CD4-positive, alpha-beta memory T cell (primary cell): ENCODE measurements at regions not wholly inside any gene's neighbourhood (a gene's known extent, or its start where the extent isn't known, plus 50 kb on each side); places are given as distances from the start of the nearest gene placed in this dataset.
"Not testable (repeated sequence)": the region's sequence is repeated elsewhere in the genome, so short reads cannot be mapped to it uniquely, and the experiment has no call there.

Experiments used
- CTCF ChIA-PET: fragments of 350-600 bp; sonication (Branson Sonifier 250); formaldehyde crosslinking; loops from one replicate; lab custom pipeline; 2021; ENCODE audit warnings: inconsistent platforms; ENCODE audit not compliant: partially characterized antibody; lab: Charles Lee
- POLR2A ChIA-PET: fragments of 350-600 bp; sonication (Branson Sonifier 250); formaldehyde crosslinking; loops from one replicate; lab custom pipeline; 2021; ENCODE audit not compliant: partially characterized antibody; lab: Charles Lee
- DNase-seq, 5 donors: peaks; one replicate each; pipeline versions ENCODE4 v3.0.0 to v3.0.0-alpha.2; 2020 to 2022; ENCODE audit warnings: mixed read lengths in 1 of 5
- H3K27ac ChIP-seq: one replicate; pipeline ENCODE4 v1.7.0; 2013; ENCODE audit warnings: low read depth, low read length
- H3K27me3 ChIP-seq: 2 replicates; pipeline ENCODE4 v1.7.0; 2013; ENCODE audit warnings: mild to moderate bottlenecking, low read length, moderate library complexity; ENCODE audit not compliant: insufficient read depth
- H3K36me3 ChIP-seq: 2 replicates; pipeline ENCODE4 v1.7.0; 2013; ENCODE audit warnings: mild to moderate bottlenecking, low read length, moderate library complexity; ENCODE audit not compliant: insufficient read depth
- H3K4me1 ChIP-seq: 2 replicates; pipeline ENCODE4 v1.7.0; 2013; ENCODE audit warnings: mild to moderate bottlenecking, low read length, moderate library complexity; ENCODE audit not compliant: insufficient read depth
- H3K4me3 ChIP-seq, 2 donors: one replicate each; pipeline ENCODE4 v1.7.0; 2013; ENCODE audit warnings: low read length in 2 of 2, mild to moderate bottlenecking in 1 of 2
- H3K9me3 ChIP-seq, 2 donors: one replicate each; pipeline ENCODE4 v1.7.0; 2013; ENCODE audit warnings: low read length in 2 of 2, control low read depth in 1 of 2; ENCODE audit not compliant: control insufficient read depth in 1 of 2
- H3K27ac Mint-ChIP-seq, 7 donors: one replicate each; pipeline ENCODE4 v1.8.0; 2020 to 2021; ENCODE audit warnings: mixed read lengths in 7 of 7, mild to moderate bottlenecking in 6 of 7, inconsistent platforms in 3 of 7, moderate library complexity in 3 of 7
- H3K27me3 Mint-ChIP-seq, 2 donors: one replicate each; pipeline ENCODE4 v1.8.0; 2020 to 2021; ENCODE audit warnings: mixed read lengths in 2 of 2
- H3K36me3 Mint-ChIP-seq, 2 donors: one replicate each; pipeline ENCODE4 v1.8.0; 2020 to 2021; ENCODE audit warnings: mixed read lengths in 2 of 2, inconsistent platforms in 1 of 2, mild to moderate bottlenecking in 1 of 2
- H3K4me1 Mint-ChIP-seq, 4 donors: one replicate each; pipeline ENCODE4 v1.8.0; 2020 to 2021; ENCODE audit warnings: mixed read lengths in 4 of 4, mild to moderate bottlenecking in 1 of 4
- H3K4me3 Mint-ChIP-seq, 8 donors: one replicate each; pipeline ENCODE4 v1.8.0; 2020 to 2021; ENCODE audit warnings: mixed read lengths in 8 of 8, mild to moderate bottlenecking in 7 of 8, moderate library complexity in 6 of 8, inconsistent platforms in 3 of 8
- H3K9me3 Mint-ChIP-seq, 8 donors: one replicate each; pipeline ENCODE4 v1.8.0; 2020 to 2021; ENCODE audit warnings: mixed read lengths in 8 of 8, mild to moderate bottlenecking in 5 of 8, inconsistent platforms in 3 of 8, moderate library complexity in 1 of 8
- intact Hi-C: fragments of 100-400 bp; cut with micrococcal nuclease; formaldehyde crosslinking; loops from one replicate; pipeline ENCODE4 v1.15.1; 2023

DNA sequence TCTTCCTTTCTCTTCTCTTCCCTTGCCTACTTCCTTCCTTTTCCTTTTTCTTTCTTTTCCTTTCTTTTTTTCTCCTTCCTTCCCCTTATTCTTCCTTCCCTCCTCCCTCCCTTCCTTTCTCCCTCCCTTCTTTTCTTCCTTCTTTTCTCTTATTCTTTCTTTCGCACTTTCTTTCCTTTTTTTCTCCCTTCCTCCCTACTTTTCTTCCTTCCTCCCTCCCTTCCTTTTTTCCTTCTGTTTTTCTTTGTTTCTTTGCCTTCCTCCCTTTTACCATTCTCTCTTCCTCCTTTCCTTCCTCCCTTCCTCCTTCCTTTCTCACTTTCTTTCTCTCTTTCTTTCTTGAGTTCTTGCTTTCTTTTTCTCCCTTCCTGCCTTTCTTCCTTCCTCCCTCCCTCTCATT lies 416.5 kb downstream of the ANKRD30B start:
- H3K9me3 ChIP-seq, H3K36me3 Mint-ChIP-seq, H3K27ac Mint-ChIP-seq, H3K4me1 Mint-ChIP-seq, POLR2A ChIA-PET, CTCF ChIA-PET, H3K9me3 Mint-ChIP-seq, H3K27me3 Mint-ChIP-seq, H3K4me3 ChIP-seq, H3K27me3 ChIP-seq, intact Hi-C loops, H3K4me1 ChIP-seq, H3K36me3 ChIP-seq, DNase-seq, H3K27ac ChIP-seq: not testable (repeated sequence)
- peak overlapping the region in 1 of 8 donors; percentile 28 for H3K4me3 Mint-ChIP-seq

DNA sequence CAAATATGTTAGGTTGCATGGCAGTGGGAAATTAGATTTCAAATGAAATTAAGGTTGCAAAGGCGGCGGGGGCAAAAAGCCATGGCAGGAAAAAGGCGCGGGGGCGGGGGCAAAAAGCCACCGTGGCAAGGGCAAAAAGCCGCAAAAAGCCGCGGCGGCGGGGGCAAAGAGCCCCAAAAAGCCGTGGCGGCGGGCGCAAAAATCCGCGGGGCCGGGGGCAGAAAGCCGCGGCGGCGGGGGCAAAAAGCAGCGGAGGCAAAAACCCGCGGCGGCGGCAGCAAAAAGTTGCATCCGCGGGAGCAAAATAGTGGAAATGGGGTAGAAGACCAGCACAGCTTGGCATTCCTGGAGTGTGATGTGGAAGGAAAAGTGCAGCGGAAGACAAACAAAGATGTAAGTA lies 417.1 kb downstream of the ANKRD30B start:
- Mint-ChIP-seq H3K4me3 (no peak overlapping the region), H3K4me1 (no peaks in the 10 kb centered on the region), H3K27me3 (peaks cover 0 to 2% of the 10 kb centered on the region in 2 donors), H3K36me3 (no peaks in the 10 kb centered on the region), H3K27ac (no peak overlapping the region), H3K9me3 (peaks cover 0 to 7% (median 2%) of the 10 kb centered on the region in 8 donors)
- no peaks in the 10 kb centered on the region for H3K4me1 ChIP-seq
- CTCF ChIA-PET: no interaction called here
- no peaks in the 10 kb centered on the region for H3K27me3 ChIP-seq
- H3K9me3 ChIP-seq: no peaks in the 10 kb centered on the region
- H3K4me3 ChIP-seq: no peak overlapping the region
- H3K36me3 ChIP-seq: no peaks in the 10 kb centered on the region
- DNase-seq: no peak
- POLR2A ChIA-PET: no interaction called here
- intact Hi-C loops: no loop called here
- no peak overlapping the region for H3K27ac ChIP-seq

DNA sequence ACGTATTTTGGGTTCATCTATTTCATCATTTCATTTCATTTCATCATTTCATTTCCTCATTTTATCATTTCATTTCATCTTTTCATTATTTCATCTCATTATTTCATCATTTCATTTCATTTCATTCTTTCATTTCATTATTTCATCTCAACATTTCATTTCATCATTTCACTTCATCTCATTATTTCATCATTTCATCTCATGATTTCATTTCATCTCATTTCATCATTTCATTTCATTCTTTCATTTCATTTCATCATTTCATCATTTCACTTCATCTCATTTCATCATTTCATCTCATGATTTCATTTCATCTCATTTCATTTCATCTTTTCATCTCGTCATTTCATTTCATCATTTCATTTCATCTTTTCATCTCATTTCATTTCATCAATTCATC lies 445.1 kb downstream of the ANKRD30B start:
- H3K27me3 ChIP-seq, H3K4me1 Mint-ChIP-seq, H3K36me3 Mint-ChIP-seq, POLR2A ChIA-PET, H3K4me3 ChIP-seq, intact Hi-C loops, DNase-seq, CTCF ChIA-PET, H3K9me3 ChIP-seq, H3K36me3 ChIP-seq, H3K27ac Mint-ChIP-seq, H3K27ac ChIP-seq, H3K4me3 Mint-ChIP-seq, H3K4me1 ChIP-seq, H3K27me3 Mint-ChIP-seq: not testable (repeated sequence)
- peaks cover 0 to 21% (median 7%) of the 10 kb centered on the region in 8 donors for H3K9me3 Mint-ChIP-seq

DNA sequence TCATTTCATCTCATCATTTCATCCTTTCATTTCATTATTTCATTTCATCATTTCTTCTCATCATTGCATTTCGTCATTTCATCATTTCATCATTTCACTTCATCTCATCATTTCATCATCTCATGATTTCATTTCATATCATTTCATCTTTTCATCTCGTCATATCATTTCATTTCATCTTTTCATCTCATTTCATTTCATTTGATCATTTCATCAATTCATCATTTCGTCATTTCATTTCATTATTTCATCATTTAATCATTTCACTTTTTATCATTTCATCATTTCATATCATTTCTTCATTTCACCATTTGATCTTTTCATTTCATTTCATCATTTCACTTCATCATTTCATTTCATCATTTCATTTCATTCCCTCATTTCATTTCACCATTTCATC lies 445.8 kb downstream of the ANKRD30B start:
- H3K4me3 Mint-ChIP-seq, H3K27ac Mint-ChIP-seq, H3K4me1 Mint-ChIP-seq, CTCF ChIA-PET, H3K36me3 ChIP-seq, H3K36me3 Mint-ChIP-seq, H3K4me1 ChIP-seq, H3K27ac ChIP-seq, DNase-seq, intact Hi-C loops, H3K9me3 ChIP-seq, POLR2A ChIA-PET, H3K27me3 Mint-ChIP-seq, H3K27me3 ChIP-seq, H3K4me3 ChIP-seq: not testable (repeated sequence)
- H3K9me3 Mint-ChIP-seq: peaks cover 0 to 16% (median 10%) of the 10 kb centered on the region in 8 donors

DNA sequence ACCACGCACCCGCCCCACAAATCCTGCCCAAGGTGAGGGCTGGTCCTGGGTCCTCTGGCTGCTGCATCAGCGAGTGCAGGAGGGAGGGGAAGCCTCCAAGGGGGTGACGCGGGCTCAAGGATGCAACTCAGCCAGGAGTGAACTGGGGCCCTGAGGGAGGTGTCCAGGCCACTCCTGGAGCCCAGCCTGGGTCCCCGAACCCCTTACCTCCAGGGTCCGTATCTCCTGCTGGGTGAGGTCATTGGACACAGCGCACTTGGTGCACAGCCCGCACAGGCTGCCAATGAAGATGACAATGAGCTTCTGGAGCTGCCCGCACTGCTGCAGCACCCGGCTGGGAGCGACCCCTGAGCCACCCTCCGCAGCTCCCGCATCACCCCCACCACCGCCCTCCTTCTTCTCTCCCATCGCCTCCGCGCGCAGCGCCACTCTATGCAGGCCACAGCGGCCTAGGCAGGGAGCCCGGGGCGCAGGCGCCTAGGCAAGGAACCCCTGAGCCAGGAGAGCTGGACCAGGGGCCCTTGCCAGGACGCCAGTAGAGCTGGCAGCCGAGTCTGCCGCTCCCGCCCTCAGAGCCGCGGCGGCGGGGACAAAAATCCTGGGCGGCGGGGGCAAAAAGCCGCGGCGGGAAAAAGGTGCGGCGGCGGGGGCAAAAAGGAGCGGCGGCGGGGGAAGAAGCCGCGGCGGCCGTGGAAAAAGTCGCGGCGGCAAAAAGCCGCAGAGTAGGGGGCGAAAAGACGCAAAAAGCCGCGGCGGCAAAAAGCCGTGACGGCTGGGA lies 449.6 kb downstream of the ANKRD30B start:
- H3K36me3 ChIP-seq, intact Hi-C loops, CTCF ChIA-PET, H3K27ac Mint-ChIP-seq, H3K27me3 ChIP-seq, H3K4me3 ChIP-seq, H3K4me3 Mint-ChIP-seq, H3K27ac ChIP-seq, H3K4me1 ChIP-seq, H3K36me3 Mint-ChIP-seq, H3K4me1 Mint-ChIP-seq, POLR2A ChIA-PET, H3K9me3 ChIP-seq: not testable (repeated sequence)
- peak in 1 of 5 donors; percentile 28 for DNase-seq
- Mint-ChIP-seq H3K27me3 (peaks cover 10 to 15% of the 10 kb centered on the region in 2 donors), H3K9me3 (peaks cover 0 to 29% (median 11%) of the 10 kb centered on the region in 8 donors)

DNA sequence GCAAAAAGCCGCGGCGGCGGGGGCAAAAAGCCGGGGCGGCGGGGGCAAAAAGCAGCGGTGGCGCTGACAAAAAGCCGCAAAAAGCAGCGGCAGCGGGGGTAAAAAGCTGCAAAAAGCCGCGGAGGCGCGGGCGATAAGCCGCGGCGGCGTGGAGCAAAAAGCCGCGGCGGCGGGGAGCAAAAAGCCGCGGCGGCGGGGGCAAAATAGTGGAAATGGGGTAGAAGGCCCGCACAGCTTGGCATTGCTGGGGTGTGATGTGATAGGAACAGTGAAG lies 450.1 kb downstream of the ANKRD30B start:
- DNase-seq: no peak
- ChIA-PET CTCF (no interaction called here), POLR2A (no interaction called here)
- Histone ChIP-seq H3K36me3 (no peaks in the 10 kb centered on the region), H3K4me3 (no peak overlapping the region), H3K9me3 (no peaks in the 10 kb centered on the region), H3K27me3 (no peaks in the 10 kb centered on the region), H3K27ac (no peak overlapping the region), H3K4me1 (no peaks in the 10 kb centered on the region)
- Mint-ChIP-seq H3K27ac (no peak overlapping the region), H3K9me3 (peaks cover 0 to 29% (median 12%) of the 10 kb centered on the region in 8 donors), H3K36me3 (no peaks in the 10 kb centered on the region), H3K4me1 (peaks cover 0 to 4% (median 0%) of the 10 kb centered on the region in 4 donors), H3K4me3 (peak overlapping the region in 2 of 8 donors; percentile 40 to 69), H3K27me3 (peaks cover 10 to 15% of the 10 kb centered on the region in 2 donors)
- intact Hi-C loops: no loop called here
